ENCODE measurements at regions not wholly inside any gene's neighbourhood (a gene's known extent, or its start where the extent isn't known, plus 50 kb on each side); places are given as distances from the start of the nearest gene placed in this dataset.

DNA sequence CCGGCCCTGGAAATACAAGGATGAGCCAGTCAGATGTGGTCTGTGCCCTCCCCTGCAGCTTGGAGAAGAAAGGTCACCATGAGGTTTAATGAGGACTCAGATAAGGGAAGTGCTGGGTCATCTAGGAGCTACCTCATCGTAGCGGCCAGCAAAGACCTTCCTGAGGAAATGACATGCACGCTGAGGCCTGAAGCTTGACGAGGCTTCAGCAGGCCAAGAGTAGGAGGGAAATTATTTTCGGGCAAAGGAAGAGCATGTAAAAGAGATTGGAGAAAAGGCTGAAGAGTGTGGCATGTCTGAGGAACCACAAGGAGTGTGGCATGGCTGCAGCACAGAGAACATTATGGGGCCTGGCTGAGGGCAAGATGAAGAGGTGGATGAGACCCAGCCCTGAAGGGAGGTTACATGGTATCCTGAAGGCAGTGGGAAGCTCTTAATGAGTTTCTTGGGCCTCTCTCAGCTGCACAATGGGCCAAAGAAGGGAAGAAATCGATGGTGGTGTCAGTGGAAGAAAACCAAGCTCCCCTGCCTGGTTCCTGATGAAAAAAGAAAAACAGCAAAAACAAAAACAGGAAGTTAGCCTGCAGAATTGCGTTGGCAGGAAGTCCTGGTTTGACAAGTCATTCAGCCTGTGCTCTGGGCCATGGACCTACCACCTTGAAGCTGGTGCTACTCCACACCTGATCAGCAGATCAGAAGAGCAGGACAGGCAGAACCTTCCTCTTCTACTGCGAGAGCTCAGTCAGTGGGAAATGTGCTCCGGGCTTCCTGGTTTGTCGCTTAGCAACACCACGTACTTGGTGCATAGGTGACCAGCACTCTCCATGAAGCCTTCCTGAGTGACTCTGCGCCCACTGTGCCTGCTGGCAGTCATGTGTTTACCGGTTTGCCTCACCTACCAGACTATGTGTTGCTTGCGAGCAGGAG, 134.5 kb upstream of the KLF3 start (continued):
- TF ChIP-seq SRF (CRISPR knock-in tag; IDR thresholded peaks at IDR 0.05) (no peak), MTA1 (IDR thresholded peaks at IDR 0.05; ENCODE audit: borderline replicate concordance) (peak; percentile 45; the same call in 1 of the 2 replicates), BRD9 (IDR thresholded peaks at IDR 0.05; ENCODE audit: low read depth, partially characterized antibody) (peak; percentile 80), ILF3 (IDR thresholded peaks at IDR 0.05; ENCODE audit: borderline replicate concordance) (no peak), SIN3A (IDR thresholded peaks at IDR 0.05; ENCODE audit: borderline replicate concordance in 2 of 2, control insufficient read depth in 1 of 2, low read depth in 2 of 2, low read length in 2 of 2) (no peak), TBL1XR1 (IDR thresholded peaks at IDR 0.05; ENCODE audit: low read length in 2 of 2) (peak in 1 of 2 experiments; percentile 66; a peak in 2 of 4 replicates), ZNF707 (CRISPR knock-in tag; conservative IDR thresholded peaks at IDR 0.05) (no peak; the same call in 1 of the 2 replicates), TCF3 (CRISPR knock-in tag; IDR thresholded peaks at IDR 0.05) (peak; percentile 86), TCF7L2 (IDR thresholded peaks at IDR 0.05; ENCODE audit: low read depth, low read length) (no peak), HDAC2 (IDR thresholded peaks at IDR 0.05) (peak; percentile 78; the same call in 1 of the 2 replicates), ZNF444 (CRISPR knock-in tag; IDR thresholded peaks at IDR 0.05) (0 out of 2 replicates have a peak, but pooled peaks have one; percentile 23), KDM5B (IDR thresholded peaks at IDR 0.05; ENCODE audit: insufficient replicate concordance, low read depth, low read length) (peak; percentile 23), ZNF589 (CRISPR knock-in tag; IDR thresholded peaks at IDR 0.05; ENCODE audit: low read depth) (peak; percentile 97), ESRRB (CRISPR knock-in tag; IDR thresholded peaks at IDR 0.05; ENCODE audit: borderline replicate concordance) (0 out of 2 replicates have a peak, but pooled peaks have one; percentile 10), ESRRA (IDR thresholded peaks at IDR 0.05; ENCODE audit: borderline replicate concordance, low read depth) (peak; percentile 91), GABPB2 (CRISPR knock-in tag; conservative IDR thresholded peaks at IDR 0.05) (no peak), ZNF197 (CRISPR knock-in tag; IDR thresholded peaks at IDR 0.05; ENCODE audit: low read depth) (peak; percentile 79), KDM1A (IDR thresholded peaks at IDR 0.05) (peak; percentile 68 to 69; a peak in 3 of 4 replicates)
- TF ChIP-seq, protein P1, sequence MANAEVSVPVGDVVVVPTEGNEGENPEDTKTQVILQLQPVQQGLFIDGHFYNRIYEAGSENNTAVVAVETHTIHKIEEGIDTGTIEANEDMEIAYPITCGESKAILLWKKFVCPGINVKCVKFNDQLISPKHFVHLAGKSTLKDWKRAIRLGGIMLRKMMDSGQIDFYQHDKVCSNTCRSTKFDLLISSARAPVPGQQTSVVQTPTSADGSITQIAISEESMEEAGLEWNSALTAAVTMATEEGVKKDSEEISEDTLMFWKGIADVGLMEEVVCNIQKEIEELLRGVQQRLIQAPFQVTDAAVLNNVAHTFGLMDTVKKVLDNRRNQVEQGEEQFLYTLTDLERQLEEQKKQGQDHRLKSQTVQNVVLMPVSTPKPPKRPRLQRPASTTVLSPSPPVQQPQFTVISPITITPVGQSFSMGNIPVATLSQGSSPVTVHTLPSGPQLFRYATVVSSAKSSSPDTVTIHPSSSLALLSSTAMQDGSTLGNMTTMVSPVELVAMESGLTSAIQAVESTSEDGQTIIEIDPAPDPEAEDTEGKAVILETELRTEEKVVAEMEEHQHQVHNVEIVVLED (CRISPR knock-in tag; IDR thresholded peaks at IDR 0.05): no peak
- TF ChIP-seq, protein P2, sequence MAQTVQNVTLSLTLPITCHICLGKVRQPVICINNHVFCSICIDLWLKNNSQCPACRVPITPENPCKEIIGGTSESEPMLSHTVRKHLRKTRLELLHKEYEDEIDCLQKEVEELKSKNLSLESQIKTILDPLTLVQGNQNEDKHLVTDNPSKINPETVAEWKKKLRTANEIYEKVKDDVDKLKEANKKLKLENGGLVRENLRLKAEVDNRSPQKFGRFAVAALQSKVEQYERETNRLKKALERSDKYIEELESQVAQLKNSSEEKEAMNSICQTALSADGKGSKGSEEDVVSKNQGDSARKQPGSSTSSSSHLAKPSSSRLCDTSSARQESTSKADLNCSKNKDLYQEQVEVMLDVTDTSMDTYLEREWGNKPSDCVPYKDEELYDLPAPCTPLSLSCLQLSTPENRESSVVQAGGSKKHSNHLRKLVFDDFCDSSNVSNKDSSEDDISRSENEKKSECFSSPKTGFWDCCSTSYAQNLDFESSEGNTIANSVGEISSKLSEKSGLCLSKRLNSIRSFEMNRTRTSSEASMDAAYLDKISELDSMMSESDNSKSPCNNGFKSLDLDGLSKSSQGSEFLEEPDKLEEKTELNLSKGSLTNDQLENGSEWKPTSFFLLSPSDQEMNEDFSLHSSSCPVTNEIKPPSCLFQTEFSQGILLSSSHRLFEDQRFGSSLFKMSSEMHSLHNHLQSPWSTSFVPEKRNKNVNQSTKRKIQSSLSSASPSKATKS (CRISPR knock-in tag; IDR thresholded peaks at IDR 0.05): 0 out of 2 replicates have a peak, but pooled peaks have one; percentile 27
- TF ChIP-seq, protein P3, sequence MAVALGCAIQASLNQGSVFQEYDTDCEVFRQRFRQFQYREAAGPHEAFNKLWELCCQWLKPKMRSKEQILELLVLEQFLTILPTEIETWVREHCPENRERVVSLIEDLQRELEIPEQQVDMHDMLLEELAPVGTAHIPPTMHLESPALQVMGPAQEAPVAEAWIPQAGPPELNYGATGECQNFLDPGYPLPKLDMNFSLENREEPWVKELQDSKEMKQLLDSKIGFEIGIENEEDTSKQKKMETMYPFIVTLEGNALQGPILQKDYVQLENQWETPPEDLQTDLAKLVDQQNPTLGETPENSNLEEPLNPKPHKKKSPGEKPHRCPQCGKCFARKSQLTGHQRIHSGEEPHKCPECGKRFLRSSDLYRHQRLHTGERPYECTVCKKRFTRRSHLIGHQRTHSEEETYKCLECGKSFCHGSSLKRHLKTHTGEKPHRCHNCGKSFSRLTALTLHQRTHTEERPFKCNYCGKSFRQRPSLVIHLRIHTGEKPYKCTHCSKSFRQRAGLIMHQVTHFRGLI (CRISPR knock-in tag; IDR thresholded peaks at IDR 0.05): 0 out of 2 replicates have a peak, but pooled peaks have one; percentile 59

Data from K562 (cell line).